22Rv1 (cell line): ENCODE measurements at regions not wholly inside any gene's neighbourhood (a gene's known extent, or its start where the extent isn't known, plus 50 kb on each side); places are given as distances from the start of the nearest gene placed in this dataset.

Experiments
- CTCF ChIP-seq: fragments of 450-650 bp; IDR thresholded peaks from 2 replicates; pipeline ENCODE4 v1.5.1; 2017; ENCODE audit warnings: mild to moderate bottlenecking
- ZFX ChIP-seq: fragments of 450-650 bp; IDR thresholded peaks from 2 replicates; pipeline ENCODE4 v1.6.1; 2017; ENCODE audit warnings: antibody characterized with exemption, borderline replicate concordance

GRCh38 chr4:123286903-123287466 is 109.6 kb upstream of the SPRY1 start:
- TF ChIP-seq CTCF, result no peak
- no peak for TF ChIP-seq ZFX
